Stimulated activated CD8-positive, alpha-beta memory T cell treated with anti-CD3 and anti-CD28 coated beads, Interleukin-15, amount 100 ng/mL, for 1 hour (primary cell): ENCODE measurements at regions not wholly inside any gene's neighbourhood (a gene's known extent, or its start where the extent isn't known, plus 50 kb on each side); places are given as distances from the start of the nearest gene placed in this dataset.
"Not testable (repeated sequence)": the region's sequence is repeated elsewhere in the genome, so short reads cannot be mapped to it uniquely, and the experiment has no call there.

ENCODE experiments used
- DNase-seq: peaks from one replicate; pipeline ENCODE4 v3.0.0-alpha.2; 2020; ENCODE audit warnings: low read depth

DNA sequence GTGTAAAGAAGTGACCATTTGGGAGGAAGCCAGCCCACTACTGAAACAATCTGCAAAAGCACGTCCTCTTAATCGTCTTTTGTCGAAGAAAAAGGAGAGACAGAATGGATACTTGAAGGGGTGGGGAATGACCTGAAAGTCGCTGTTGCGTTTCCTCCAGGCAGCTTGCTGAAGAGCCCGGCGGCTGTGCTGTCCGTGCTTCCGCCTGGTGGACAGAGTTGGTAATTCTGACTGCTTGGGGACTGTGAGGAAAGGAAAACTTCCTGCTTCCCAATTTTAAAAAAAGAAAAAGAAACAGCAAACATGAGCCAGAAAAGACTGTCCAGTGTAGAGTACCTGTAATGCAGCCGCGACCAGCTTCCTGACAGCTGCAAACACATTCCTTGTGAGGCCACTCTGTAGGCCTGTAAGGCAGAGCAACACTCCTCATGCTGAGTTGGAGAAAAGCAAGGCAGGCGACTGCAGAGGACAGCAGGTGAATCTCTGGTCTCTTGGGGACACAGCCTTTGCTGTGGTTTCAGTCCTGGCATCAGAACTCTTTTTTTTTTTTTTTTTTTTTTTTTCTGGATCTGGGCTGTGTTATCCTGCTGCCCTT lies 251.1 kb upstream of the TBX18 start:
- no peak for DNase-seq

DNA sequence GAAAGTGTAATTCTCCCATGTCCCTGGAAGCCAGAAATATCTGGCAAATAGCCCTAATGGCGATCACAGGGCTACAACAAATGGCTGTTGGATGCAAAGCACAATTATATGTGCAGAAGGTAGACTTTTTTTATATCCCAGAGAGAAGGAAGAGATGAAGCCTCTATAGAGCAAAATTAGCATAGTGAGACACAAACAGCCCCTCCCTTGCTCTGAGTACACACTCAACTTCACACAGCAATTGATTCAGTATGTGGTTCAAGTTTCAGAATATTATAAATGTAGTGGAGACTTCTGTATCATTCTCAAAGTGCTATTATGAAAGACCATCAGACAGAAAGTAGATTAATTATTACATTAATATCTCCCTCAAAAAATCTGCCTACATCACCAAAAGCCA lies 246.5 kb upstream of the TBX18 start:
- DNase-seq, result no peak

- no peak for DNase-seq
Measured at GRCh38 chr6:85008296-85009009, 244.1 kb upstream of the TBX18 start.

GRCh38 chr6:85006362-85006761 lies 242.0 kb upstream of the TBX18 start:
- DNase-seq, result no peak

GRCh38 chr6:85005494-85005893 lies 241.1 kb upstream of the TBX18 start:
- DNase-seq, result no peak

GRCh38 chr6:85004361-85004995 lies 240.1 kb upstream of the TBX18 start:
- DNase-seq, result no peak

DNA sequence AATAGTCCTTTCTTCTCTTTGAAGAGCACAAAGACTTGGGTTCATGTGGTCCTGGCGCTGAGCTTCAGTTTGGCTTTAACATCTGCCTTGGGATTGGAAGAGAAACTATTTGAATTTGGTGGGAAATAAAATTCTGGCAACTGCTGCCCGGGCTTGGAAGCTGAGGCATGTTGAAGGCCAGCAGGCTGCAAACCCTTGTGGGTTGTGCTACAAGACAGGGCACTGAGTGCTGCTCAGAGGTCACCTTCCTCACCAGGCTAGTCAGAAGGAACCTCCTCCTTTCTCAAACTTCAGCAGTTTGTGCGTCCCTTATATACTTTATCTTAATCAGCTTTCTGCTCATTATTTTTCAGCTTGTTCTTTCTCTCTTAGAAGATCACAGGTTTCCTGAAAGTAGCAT lies 238.4 kb upstream of the TBX18 start:
- no peak for DNase-seq

DNA sequence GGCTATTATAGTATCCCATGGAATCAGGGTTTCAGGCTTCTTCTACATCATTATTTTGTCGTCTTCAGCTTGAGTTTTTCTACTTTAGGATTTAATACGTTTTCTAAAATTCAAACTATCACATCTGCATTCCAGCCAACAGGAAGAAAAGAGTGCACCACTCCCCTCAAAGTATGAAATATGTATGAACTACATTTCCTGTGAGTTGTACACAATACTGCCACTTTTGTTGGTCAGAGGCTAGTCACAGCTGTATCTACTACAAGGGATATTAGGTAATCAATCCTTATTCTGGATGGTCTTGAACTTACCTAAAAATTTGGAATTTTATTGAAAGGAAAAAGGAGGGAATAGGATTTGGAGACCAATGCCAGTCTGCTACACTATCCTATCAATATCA lies 235.6 kb upstream of the TBX18 start:
- no peak for DNase-seq

DNA sequence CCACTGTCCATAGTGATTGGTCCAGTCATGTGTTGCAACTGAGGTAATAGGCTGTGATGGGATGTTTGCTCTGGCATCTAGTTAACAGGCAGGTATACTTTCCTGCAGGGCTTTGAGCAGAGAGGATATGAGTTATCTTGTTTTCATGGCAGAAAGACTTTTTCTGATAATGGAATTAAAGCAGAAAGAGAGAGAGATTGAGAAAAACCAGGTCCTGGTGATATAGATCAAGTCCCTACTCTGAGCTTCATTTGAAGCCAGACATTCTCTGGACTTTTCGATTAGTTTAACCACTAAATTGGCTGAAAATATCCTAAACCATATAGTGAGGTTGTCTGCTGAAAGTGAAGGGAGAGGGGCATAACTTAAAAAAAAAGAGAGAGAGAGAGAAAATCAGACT lies 233.8 kb upstream of the TBX18 start:
- no peak for DNase-seq

- DNase-seq, result not testable (repeated sequence)
Measured at GRCh38 chr6:84988766-84989165, 224.4 kb upstream of the TBX18 start.

- DNase-seq, result not testable (repeated sequence)
Measured at GRCh38 chr6:84985490-84985889, 221.1 kb upstream of the TBX18 start.

GRCh38 chr6:84979541-84979940 lies 215.1 kb upstream of the TBX18 start:
- no peak for DNase-seq

GRCh38 chr6:84977363-84977705 lies 212.9 kb upstream of the TBX18 start:
- DNase-seq, result no peak

- DNase-seq, result no peak
Measured at GRCh38 chr6:84976526-84977362, 212.3 kb upstream of the TBX18 start.

DNA sequence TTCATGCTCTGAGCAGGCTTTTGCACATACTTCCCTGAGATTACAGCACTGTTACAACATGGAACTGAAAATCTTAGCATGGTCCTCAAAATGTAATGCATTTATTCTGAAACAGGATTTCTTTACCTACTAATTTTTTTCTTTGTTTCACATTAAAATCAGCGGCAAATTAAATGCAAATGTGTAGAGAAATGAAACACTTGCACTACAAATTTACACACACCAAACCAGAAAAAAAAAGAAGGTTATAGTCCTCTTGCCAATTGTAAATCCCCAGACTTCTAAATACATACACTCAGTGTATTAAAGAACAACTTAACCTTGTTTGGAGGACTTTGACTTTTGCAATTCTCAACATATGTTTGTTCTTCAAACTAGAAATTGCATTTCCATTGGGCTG lies 210.9 kb upstream of the TBX18 start:
- DNase-seq, result no peak

DNA sequence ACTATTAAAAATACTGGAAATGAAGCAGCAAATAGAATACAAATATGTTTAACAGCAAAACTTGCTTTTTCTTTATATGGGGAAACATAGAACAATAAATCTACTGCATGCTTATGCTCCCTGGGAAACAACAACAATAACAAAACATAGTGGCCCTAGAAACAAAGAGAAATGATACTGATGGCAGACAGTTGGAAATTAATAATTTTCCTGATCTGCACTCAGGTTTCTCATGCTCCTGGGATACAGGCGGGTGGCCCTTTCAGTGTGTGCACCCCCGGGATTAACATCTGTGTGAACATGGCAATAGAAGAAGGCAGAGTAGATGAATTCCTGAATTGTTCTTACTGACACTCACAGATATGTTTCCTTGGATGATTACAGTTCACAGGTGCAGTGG lies 209.2 kb upstream of the TBX18 start:
- no peak for DNase-seq

- DNase-seq, result no peak
Measured at GRCh38 chr6:84967965-84968364, 203.6 kb upstream of the TBX18 start.

- DNase-seq, result no peak
Measured at GRCh38 chr6:84967389-84967788, 203.0 kb upstream of the TBX18 start.

GRCh38 chr6:84953111-84953755 lies 188.8 kb upstream of the TBX18 start:
- no peak for DNase-seq

DNA sequence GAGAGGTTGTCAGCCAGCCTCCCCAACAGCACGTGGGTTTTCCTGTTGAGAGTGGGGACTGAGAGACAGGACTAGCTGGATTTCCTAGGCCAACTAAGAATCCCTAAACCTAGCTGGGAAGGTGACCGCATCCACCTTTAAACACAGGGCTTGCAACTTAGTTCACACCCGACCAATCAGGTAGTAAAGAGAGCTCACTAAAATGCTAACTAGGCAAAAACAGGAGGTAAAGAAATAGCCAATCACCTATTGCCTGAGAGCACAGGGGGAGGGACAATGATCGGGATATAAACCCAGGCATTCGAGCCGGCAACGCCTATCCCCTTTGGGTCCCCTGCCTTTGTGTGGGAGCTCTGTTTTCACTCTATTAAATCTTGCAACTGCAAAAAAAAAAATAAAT lies 180.5 kb upstream of the TBX18 start:
- DNase-seq, result not testable (repeated sequence)

DNA sequence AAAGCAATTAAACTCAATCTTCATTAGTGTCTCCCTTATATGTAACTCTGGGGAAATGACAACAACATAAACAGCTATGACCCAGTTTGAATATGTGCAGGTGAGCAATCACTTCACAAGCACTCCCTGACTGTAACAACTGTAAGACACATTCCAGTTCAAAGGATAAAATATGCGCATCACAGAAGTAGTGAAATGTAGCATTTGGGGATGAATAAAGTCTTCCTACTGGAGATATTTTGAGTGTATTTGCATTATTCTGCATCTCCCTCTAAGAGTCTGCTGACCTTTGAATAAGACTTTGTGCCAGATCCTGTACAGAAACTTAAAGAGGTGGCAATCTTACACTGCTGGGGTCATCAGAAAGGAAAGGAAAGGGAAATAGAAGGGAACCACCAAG lies 179.5 kb upstream of the TBX18 start:
- DNase-seq, result no peak

DNA sequence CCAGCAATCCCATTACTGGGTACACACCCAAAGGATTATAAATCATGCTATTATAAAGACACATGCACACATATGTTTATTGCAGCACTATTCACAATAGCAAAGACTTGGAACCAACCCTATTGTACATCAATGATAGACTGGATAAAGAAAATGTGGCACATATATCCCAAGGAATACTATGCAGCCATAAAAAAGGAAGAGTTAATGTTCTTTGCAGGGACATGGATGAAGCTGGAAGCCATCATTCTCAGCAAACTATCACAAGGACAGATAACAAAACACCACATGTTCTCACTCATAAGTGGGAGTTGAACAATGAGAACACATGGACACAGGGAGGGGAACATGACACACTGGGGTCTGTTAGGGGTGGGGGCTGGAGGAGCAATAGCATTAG lies 177.2 kb upstream of the TBX18 start:
- DNase-seq, result not testable (repeated sequence)
